ENCODE measurements at regions not wholly inside any gene's neighbourhood (a gene's known extent, or its start where the extent isn't known, plus 50 kb on each side); places are given as distances from the start of the nearest gene placed in this dataset.
A peak's percentile ranks its signal among the peaks of the same experiment; 100 is the strongest.

- Histone ChIP-seq H3K27me3 (no peaks in the 10 kb centered on the region), H3K36me3 (no peaks in the 10 kb centered on the region), H3K9me3 (no peaks in the 10 kb centered on the region), H3K4me3 (no peak overlapping the region), H3K4me1 (no peaks in the 10 kb centered on the region), H3K27ac (no peak overlapping the region)
- TF ChIP-seq CTCF (IDR thresholded peaks at IDR 0.05), result peak; percentile 10 to 61 (median 38)
- TF ChIP-seq POLR2A (IDR thresholded peaks at IDR 0.05), result no peak
- intact Hi-C loops (cut with DNase I), result no loop called here
- no peak for DNase-seq (ENCODE audit: extremely low spot score in 2 of 2)
These were observed 417.1 kb downstream of the TMEM114 start for GRCh38 chr16:8173111-8173644.

GRCh38 chr16:8172551-8172950, 417.8 kb downstream of the TMEM114 start:
- Histone ChIP-seq H3K4me3 (no peak overlapping the region), H3K9me3 (no peaks in the 10 kb centered on the region), H3K36me3 (no peaks in the 10 kb centered on the region), H3K27me3 (no peaks in the 10 kb centered on the region), H3K4me1 (no peaks in the 10 kb centered on the region), H3K27ac (no peak overlapping the region)
- no peak for DNase-seq (ENCODE audit: extremely low spot score in 2 of 2)
- TF ChIP-seq POLR2A (IDR thresholded peaks at IDR 0.05) (no peak), POLR2AphosphoS5 (IDR thresholded peaks at IDR 0.05; ENCODE audit: insufficient read depth in 1 of 2, low read depth in 1 of 2) (no peak), CTCF (IDR thresholded peaks at IDR 0.05) (no peak)
- intact Hi-C loops (cut with DNase I), result no loop called here

GRCh38 chr16:8168016-8168415, 422.3 kb downstream of the TMEM114 start:
- TF ChIP-seq CTCF (IDR thresholded peaks at IDR 0.05) (no peak), POLR2A (IDR thresholded peaks at IDR 0.05) (no peak), POLR2AphosphoS5 (IDR thresholded peaks at IDR 0.05; ENCODE audit: insufficient read depth in 1 of 2, low read depth in 1 of 2) (no peak)
- H3K36me3 ChIP-seq, result no peaks in the 10 kb centered on the region
- H3K9me3 ChIP-seq, result no peaks in the 10 kb centered on the region
- H3K27ac ChIP-seq, result no peak overlapping the region
- intact Hi-C loops (cut with DNase I), result no loop called here
- DNase-seq (ENCODE audit: extremely low spot score in 2 of 2), result no peak
- no peak overlapping the region for H3K4me3 ChIP-seq
- H3K27me3 ChIP-seq, result no peaks in the 10 kb centered on the region
- no peaks in the 10 kb centered on the region for H3K4me1 ChIP-seq

GRCh38 chr16:8167436-8167835, 422.9 kb downstream of the TMEM114 start:
- Histone ChIP-seq H3K36me3 (no peaks in the 10 kb centered on the region), H3K4me3 (no peak overlapping the region), H3K27ac (no peak overlapping the region), H3K4me1 (no peaks in the 10 kb centered on the region), H3K9me3 (no peaks in the 10 kb centered on the region), H3K27me3 (no peaks in the 10 kb centered on the region)
- intact Hi-C loops (cut with DNase I), result no loop called here
- no peak for TF ChIP-seq POLR2AphosphoS5 (IDR thresholded peaks at IDR 0.05; ENCODE audit: insufficient read depth in 1 of 2, low read depth in 1 of 2)
- no peak for TF ChIP-seq POLR2A (IDR thresholded peaks at IDR 0.05)
- TF ChIP-seq CTCF (IDR thresholded peaks at IDR 0.05), result no peak
- no peak for DNase-seq (ENCODE audit: extremely low spot score in 2 of 2)

- no peaks in the 10 kb centered on the region for H3K27me3 ChIP-seq
- H3K9me3 ChIP-seq, result no peaks in the 10 kb centered on the region
- DNase-seq (ENCODE audit: extremely low spot score in 2 of 2), result no peak
- intact Hi-C loops (cut with DNase I), result no loop called here
- no peaks in the 10 kb centered on the region for H3K4me1 ChIP-seq
- H3K4me3 ChIP-seq, result no peak overlapping the region
- H3K36me3 ChIP-seq, result no peaks in the 10 kb centered on the region
- TF ChIP-seq POLR2A (IDR thresholded peaks at IDR 0.05) (no peak), POLR2AphosphoS5 (IDR thresholded peaks at IDR 0.05; ENCODE audit: insufficient read depth in 1 of 2, low read depth in 1 of 2) (no peak), CTCF (IDR thresholded peaks at IDR 0.05) (no peak)
- no peak overlapping the region for H3K27ac ChIP-seq
These were observed 432.3 kb downstream of the TMEM114 start for GRCh38 chr16:8158051-8158450.

Data from vagina (tissue), 2 donors.